D721Med (cell line): ENCODE measurements at regions not wholly inside any gene's neighbourhood (a gene's known extent, or its start where the extent isn't known, plus 50 kb on each side); places are given as distances from the start of the nearest gene placed in this dataset.

ENCODE experiments used
- DNase-seq: peaks from one replicate; pipeline ENCODE4 v3.0.0; 2011; ENCODE audit warnings: low spot score; ENCODE audit not compliant: insufficient read length
- FAIRE-seq: peaks from 2 replicates; lab custom pipeline; 2011; peaks lifted over from hg19 to GRCh38; lab: Jason Lieb, UNC
- TF ChIP-seq, protein P1 (sequence below): IDR thresholded peaks from 2 replicates; pipeline ENCODE4 v1.5.1; 2012; ENCODE audit warnings: mild to moderate bottlenecking, control low read depth; ENCODE audit not compliant: insufficient read depth; ENCODE audit errors: missing control alignments

DNA sequence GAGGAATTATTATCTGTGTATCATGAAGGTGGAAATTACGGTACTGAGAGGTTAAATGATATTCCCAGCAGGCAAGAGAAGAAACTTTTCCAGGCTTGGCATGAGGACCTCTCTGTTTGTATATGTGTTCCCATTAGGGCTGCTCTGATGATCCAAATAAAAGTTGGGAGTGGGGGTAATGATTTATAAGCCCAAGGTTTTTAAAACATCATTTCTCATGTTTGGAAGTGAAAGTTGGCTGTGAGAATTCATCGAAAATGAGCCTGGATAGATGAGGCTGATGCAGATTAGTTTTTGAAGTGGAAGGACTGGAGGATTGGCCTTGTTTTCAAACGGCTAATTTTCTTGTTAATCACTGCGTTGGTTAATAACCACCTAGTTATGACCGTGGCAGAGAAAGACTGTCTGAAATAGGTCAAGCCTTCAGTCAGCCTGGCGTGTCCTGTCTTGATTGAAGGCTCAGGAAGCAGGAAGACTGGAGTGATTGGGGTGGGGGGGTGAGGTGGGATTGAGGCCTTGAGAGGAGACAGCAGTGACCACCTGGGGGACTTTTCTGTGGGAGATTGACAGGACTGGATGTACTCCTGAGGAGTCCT is 391.0 kb upstream of the WWC1 start:
- no peak for FAIRE-seq

DNA sequence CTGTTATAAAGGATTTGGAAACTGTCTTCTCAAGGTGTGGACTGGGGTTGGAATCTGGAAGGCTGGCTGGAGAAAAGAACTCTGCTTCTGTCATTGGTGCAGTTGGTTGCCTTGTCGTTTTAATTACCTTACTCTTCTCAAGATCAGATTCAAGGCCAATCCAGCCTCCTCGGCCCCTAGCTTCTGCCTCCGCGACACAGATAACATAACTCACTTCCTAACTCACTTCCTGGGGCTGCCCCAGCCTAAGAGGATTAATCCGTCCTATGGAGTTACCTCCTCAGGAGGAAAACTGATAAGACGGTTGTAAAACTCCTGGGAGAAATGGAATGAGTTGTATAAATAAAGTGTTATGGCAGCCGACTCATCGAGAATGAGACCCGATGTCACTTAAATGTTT is 389.1 kb upstream of the WWC1 start:
- TF ChIP-seq, protein P1, sequence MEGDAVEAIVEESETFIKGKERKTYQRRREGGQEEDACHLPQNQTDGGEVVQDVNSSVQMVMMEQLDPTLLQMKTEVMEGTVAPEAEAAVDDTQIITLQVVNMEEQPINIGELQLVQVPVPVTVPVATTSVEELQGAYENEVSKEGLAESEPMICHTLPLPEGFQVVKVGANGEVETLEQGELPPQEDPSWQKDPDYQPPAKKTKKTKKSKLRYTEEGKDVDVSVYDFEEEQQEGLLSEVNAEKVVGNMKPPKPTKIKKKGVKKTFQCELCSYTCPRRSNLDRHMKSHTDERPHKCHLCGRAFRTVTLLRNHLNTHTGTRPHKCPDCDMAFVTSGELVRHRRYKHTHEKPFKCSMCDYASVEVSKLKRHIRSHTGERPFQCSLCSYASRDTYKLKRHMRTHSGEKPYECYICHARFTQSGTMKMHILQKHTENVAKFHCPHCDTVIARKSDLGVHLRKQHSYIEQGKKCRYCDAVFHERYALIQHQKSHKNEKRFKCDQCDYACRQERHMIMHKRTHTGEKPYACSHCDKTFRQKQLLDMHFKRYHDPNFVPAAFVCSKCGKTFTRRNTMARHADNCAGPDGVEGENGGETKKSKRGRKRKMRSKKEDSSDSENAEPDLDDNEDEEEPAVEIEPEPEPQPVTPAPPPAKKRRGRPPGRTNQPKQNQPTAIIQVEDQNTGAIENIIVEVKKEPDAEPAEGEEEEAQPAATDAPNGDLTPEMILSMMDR: no peak
- FAIRE-seq: no peak
- DNase-seq: no peak

More for the DNA sequence above, 391.0 kb upstream of the WWC1 start:
- TF ChIP-seq, protein P1: no peak
- no peak for DNase-seq

DNA sequence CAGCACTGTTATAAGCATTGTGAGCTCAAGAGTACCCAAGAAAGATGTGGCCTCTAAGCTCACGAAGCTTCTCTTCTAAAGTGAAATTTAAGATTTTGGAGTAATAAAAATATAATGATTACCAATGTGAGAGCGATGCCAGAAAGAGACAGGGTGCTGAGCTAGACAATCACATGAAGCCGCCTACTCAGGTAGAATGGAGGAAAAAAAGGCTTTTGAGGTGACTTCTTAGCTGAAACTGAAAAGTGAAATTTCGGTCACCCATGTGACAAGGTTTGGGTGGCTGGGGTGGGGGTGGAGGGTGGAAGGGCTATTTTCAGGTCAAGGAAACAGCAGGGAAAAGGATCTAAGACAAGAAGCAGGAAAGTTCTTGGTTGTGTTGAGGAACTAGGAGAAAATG is 388.2 kb upstream of the WWC1 start:
- DNase-seq: no peak
- TF ChIP-seq, protein P1: no peak
- no peak for FAIRE-seq

GRCh38 chr5:167903659-167904058 is 387.8 kb upstream of the WWC1 start:
- TF ChIP-seq, protein P1: no peak
- FAIRE-seq: no peak
- no peak for DNase-seq

DNA sequence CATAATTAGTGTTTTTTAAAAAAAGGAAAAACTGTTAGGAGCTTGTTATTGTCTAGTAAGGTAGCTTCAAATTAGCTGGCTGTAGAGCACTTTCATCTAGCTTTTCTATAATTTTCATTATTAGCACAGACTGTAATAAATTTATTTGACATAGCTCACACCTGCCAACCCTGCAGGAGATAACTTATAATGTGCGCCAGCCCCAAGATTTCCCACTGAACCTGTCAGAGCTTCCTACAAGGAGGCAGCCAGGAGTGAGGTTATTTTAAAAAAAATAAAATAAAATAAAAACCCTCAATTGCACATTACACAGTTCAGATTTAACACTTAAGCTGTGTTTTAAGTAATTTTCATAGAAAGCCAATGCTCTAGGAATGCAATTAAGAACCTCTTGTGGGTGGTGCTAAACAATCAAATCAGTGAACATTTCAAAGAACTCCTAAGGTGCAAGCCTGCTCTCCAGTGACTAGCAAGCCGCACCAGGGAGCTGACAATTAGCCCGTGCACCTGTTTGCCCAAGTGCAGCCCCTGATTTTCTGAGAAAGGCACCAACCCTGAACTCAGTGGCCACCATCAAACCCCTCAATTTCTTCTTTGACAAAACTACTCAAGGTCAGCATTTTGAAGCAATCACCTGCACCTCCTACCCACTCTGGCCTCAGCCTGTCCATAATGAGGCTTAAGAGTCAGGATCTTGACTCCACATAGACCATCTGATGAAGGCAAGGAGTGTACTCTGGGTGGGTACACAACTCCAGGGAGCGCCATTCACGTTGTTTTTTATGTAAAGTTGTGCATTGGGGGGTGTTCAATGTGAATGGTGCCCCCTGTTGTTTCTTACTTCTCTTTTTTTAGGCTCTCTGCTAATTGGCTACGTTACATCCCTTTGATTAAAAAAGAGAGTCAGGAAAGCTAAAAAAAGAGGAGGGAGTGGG is 385.3 kb upstream of the WWC1 start:
- FAIRE-seq (no peak), DNase-seq (no peak)
- TF ChIP-seq, protein P1: no peak

DNA sequence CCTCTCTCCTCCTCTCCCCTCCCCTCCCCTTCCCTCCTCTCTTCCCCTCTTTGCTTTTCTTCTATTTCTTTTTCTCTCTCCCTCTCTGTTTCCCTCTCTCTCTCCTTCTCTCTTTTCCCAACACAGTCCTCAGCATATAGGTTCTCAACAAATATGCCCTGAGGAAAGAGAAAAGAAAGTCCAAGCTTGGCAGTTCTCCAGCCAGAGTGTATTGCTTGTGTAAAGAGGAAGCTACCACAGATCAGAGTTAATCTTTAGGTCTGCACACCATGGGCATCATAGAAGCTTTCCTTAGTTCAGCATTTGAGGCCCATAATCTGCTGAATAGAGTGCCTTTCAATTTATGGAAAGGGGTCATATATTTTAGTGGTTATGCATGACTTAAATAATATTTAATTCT is 382.8 kb upstream of the WWC1 start:
- TF ChIP-seq, protein P1: no peak
- FAIRE-seq (no peak), DNase-seq (no peak)
